ENCODE measurements at regions not wholly inside any gene's neighbourhood (a gene's known extent, or its start where the extent isn't known, plus 50 kb on each side); places are given as distances from the start of the nearest gene placed in this dataset.

- TF ChIP-seq CTCF (IDR thresholded peaks at IDR 0.05; ENCODE audit: poor library complexity, severe bottlenecking) (no peak), POLR2AphosphoS5 (IDR thresholded peaks at IDR 0.05) (no peak), EP300 (conservative IDR thresholded peaks at IDR 0.05; ENCODE audit: poor library complexity, severe bottlenecking) (no peak), RAD21 (conservative IDR thresholded peaks at IDR 0.05) (no peak), EZH2 (IDR thresholded peaks at IDR 0.05; ENCODE audit: borderline replicate concordance, insufficient read depth, low read length, poor library complexity, severe bottlenecking) (no peak), TAF1 (IDR thresholded peaks at IDR 0.05; ENCODE audit: low read depth) (no peak)
These were observed 155.0 kb upstream of the HS3ST3A1 start for GRCh38 chr17:13756763-13757162.
